D341Med (cell line): ENCODE measurements at regions not wholly inside any gene's neighbourhood (a gene's known extent, or its start where the extent isn't known, plus 50 kb on each side); places are given as distances from the start of the nearest gene placed in this dataset.
"Not testable (repeated sequence)": the region's sequence is repeated elsewhere in the genome, so short reads cannot be mapped to it uniquely, and the experiment has no call there.

Source experiments
- DNase-seq: peaks from one replicate; pipeline ENCODE4 v3.0.0; 2012; ENCODE audit warnings: low spot score

- not testable (repeated sequence) for DNase-seq
Measured at GRCh38 chr7:56798876-56799275, 333.4 kb downstream of the ZNF479 start.

DNA sequence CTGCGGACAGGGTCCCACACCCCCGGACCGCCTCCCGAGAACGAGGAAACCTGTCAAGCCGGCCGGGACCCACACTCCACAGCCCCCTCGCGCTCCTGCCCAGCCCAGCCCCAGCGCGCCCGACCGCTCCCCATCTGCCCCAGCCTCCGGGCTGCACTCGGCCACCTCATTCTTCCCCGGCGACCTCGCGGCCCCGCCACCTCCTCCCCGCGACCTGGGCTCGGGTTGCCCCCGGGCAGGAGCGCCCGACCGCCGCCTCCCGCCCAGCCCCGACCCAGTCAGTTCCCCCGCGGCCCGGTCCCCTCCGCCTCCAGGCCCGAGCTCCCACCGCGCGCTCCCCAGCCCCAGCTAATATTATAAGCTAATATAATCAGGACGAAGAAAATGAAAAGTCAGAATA, 344.8 kb downstream of the ZNF479 start:
- DNase-seq, result not testable (repeated sequence)
